Astrocyte of the spinal cord (primary cell): ENCODE measurements at regions not wholly inside any gene's neighbourhood (a gene's known extent, or its start where the extent isn't known, plus 50 kb on each side); places are given as distances from the start of the nearest gene placed in this dataset.

Experiments used
- DNase-seq: peaks from one replicate; pipeline ENCODE4 v3.0.0; 2011; ENCODE audit warnings: low read depth, low spot score
- H3K4me3 ChIP-seq: 2 replicates; pipeline ENCODE4 v1.5.1; 2011; ENCODE audit warnings: low read depth, mild to moderate bottlenecking, low read length, moderate library complexity
- in situ Hi-C: cut with HindIII; loops from 2 replicates; pipeline ENCODE4 v1.10.0; 2017; ENCODE audit warnings: low sequenced_read_pairs
- TF ChIP-seq, protein P1 (sequence below): IDR thresholded peaks from 2 replicates; pipeline ENCODE4 v1.5.1; 2012; ENCODE audit warnings: low read depth, mild to moderate bottlenecking, low read length, inconsistent platforms

DNA sequence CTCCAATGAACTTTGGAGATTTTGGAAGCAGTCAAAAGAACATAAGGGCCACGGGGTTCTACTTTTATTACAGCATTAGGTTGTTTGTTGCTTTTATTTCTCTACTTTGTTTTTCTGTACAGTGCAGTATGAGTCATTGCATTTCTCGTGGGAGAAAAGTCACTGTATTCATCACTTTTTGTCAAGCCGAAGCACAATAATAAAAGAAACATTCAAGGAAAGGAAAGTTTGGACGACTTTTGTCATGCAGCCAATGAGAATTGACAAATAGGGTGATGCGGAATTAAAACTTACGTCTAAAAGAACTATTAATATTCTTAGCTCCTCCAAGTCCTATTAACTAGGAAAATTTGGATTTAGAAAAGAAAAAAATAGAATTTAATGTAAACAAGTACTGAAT is 209.9 kb downstream of the TMEM182 start:
- TF ChIP-seq, protein P1, sequence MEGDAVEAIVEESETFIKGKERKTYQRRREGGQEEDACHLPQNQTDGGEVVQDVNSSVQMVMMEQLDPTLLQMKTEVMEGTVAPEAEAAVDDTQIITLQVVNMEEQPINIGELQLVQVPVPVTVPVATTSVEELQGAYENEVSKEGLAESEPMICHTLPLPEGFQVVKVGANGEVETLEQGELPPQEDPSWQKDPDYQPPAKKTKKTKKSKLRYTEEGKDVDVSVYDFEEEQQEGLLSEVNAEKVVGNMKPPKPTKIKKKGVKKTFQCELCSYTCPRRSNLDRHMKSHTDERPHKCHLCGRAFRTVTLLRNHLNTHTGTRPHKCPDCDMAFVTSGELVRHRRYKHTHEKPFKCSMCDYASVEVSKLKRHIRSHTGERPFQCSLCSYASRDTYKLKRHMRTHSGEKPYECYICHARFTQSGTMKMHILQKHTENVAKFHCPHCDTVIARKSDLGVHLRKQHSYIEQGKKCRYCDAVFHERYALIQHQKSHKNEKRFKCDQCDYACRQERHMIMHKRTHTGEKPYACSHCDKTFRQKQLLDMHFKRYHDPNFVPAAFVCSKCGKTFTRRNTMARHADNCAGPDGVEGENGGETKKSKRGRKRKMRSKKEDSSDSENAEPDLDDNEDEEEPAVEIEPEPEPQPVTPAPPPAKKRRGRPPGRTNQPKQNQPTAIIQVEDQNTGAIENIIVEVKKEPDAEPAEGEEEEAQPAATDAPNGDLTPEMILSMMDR = no peak
- H3K4me3 ChIP-seq = no peak overlapping the region
- DNase-seq = peak; percentile 6
- in situ Hi-C loops = no loop called here

DNA sequence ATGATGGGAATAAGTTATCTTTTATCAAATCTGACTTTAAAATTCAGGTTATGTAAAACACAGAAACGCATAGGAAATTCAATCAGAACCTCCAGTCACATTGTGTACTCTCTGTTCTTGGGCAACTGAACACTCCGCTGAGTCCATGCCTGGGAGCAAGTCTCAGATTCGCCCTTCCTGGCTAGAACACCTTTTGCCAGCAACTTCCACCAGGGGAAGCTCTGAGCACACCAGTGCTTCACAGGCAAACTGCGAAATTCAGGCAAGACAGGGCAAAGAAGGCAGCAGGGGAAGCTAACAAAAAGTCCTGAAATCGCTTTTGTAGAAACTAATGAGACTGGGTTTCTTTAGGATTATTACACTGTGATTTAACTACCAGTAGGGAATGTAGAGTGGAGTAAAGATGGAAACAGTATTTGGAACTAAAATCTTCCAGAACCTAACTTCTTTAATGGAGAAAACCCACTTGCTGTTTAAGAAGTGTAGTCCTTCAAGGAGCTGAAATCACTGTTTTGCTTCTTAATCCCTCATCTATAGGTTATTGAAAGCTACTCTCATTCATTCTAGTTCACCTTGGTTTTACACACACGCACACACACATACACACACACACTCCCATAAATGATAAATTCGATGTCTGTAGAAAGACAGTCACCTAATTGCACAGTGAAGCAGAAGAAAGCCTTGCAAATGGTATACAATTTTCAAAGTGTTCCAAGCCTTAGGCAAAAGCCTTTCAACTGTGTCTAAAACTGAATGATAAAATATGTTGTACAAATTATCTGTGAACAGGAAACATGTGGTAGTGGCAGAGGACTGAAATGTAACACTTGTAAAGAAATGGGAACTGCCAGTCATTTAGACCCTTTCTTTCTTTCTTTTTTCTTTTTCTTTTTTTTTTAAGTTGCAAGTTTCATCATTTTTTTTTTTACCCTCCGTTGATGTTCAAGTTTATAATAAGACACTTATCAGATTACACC is 214.5 kb downstream of the TMEM182 start:
- no peak overlapping the region for H3K4me3 ChIP-seq
- DNase-seq = peak; percentile 20
- TF ChIP-seq, protein P1 = peak; percentile 47
- in situ Hi-C loops = no loop called here

DNA sequence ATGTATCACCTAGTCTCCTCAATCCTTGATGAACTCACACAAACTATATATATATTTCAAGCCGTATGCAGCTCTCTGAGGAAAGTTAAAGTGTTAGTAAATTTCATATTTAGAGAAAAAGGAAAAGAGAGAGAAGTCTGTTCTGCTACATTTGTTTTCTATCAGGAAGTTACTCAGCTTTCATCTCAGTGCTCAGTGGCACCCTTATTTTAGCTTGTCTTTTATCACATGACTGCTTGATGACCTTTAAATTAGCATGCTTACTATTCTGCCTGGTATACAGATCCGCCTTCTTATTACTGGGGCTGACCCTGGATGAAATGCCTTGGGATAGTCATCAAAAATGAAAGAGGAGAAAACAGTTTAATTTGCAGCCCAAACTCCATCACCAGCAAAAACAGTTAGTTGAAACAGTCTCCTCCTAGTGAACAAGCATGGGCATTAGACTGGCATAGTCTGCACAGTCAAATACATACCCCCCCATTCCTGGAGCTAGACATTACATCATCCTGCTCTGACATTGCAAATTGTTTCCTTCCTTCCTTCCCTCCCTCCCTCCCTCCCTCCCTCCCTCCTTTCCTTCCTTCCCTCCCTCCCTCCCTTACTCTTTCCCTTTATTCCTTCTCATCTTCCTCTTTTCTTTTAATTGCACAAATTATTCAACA is 215.7 kb downstream of the TMEM182 start:
- no peak overlapping the region for H3K4me3 ChIP-seq
- TF ChIP-seq, protein P1 = no peak
- no peak for DNase-seq
- in situ Hi-C loops = no loop called here

DNA sequence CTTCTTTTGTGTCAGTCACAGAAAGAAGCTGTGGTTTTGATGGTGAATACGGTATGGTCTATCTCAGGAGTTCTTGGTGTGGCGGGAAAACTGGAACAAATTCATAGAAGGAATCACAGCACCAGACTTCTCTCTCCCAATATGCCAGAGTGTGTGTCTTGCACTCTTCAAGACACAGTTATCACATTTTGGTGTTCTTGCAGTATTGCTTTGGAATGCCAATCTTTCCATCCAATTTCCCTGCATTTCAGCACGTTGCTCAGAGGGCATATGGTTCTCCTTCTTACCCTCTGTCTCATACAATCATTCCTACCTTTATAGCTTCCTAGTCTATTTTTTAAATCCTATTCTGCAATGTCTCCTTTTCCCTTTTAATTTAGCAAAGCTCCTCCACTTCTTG is 216.3 kb downstream of the TMEM182 start:
- H3K4me3 ChIP-seq = no peak overlapping the region
- in situ Hi-C loops = no loop called here
- TF ChIP-seq, protein P1 = no peak
- no peak for DNase-seq

DNA sequence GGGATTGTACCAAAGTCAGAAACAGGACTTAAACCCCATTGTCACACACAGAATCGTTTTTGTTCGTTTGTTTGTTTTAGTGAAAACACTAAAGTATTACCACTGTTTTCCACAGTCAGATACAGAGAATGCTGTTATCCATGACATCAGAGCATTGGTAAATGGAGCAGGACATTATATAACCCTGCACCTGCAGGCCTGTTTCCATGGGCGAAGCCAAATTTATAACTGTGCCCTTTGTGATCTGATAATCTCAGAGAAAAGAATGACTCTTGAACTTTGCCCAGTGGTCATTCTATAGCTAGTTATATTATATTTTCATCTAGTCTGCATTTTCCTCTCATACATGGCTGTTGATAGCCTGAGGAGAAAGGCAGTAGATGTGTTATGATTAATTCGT is 217.6 kb downstream of the TMEM182 start:
- in situ Hi-C loops = no loop called here
- TF ChIP-seq, protein P1 = no peak
- no peak for DNase-seq
- no peak overlapping the region for H3K4me3 ChIP-seq

DNA sequence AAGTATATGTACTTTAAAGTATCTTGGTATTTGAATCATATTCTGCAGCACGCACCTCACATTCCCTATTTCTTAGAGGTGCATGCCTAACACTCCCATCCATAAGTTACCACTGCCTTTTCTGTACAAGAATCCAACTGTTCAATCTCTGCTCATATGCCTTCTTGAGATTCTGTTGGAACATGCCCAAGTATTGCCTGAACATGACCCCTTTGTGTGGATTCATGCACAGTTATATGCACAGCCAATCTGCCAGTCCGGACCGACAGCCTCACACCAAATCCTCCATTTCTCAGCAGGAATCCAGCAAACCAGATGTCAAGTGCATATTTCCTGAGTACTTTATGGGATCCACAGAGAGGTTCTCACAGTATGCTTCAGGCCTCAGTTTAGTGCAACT is 222.0 kb downstream of the TMEM182 start:
- DNase-seq = no peak
- TF ChIP-seq, protein P1 = no peak
- no peak overlapping the region for H3K4me3 ChIP-seq
- in situ Hi-C loops = no loop called here
